ENCODE measurements at regions not wholly inside any gene's neighbourhood (a gene's known extent, or its start where the extent isn't known, plus 50 kb on each side); places are given as distances from the start of the nearest gene placed in this dataset.

- no peak for DNase-seq (ENCODE audit: low read depth in 1 of 2, low spot score in 1 of 2)
- H3K27ac ChIP-seq (replicated peaks): no peak overlapping the region
- peaks cover 9% of the 10 kb centered on the region for H3K27me3 ChIP-seq (ENCODE audit: insufficient read depth, poor library complexity, severe bottlenecking)
- H3K4me3 ChIP-seq (replicated peaks; ENCODE audit: insufficient read depth, low read length): no peak overlapping the region
- no peak for TF ChIP-seq SPI1 (IDR thresholded peaks at IDR 0.05; ENCODE audit: borderline replicate concordance, low read depth)
- no peak for TF ChIP-seq REST (IDR thresholded peaks at IDR 0.05; ENCODE audit: insufficient replicate concordance, low read depth)
- TF ChIP-seq POLR2AphosphoS5 (IDR thresholded peaks at IDR 0.05; ENCODE audit: low read depth): no peak
Observed at GRCh38 chr2:215617060-215617824, 181.4 kb upstream of the FN1 start.

- TF ChIP-seq REST (IDR thresholded peaks at IDR 0.05; ENCODE audit: insufficient replicate concordance, low read depth) (no peak), CTCF (IDR thresholded peaks at IDR 0.05; ENCODE audit: insufficient read depth, low read length) (no peak), POLR2AphosphoS5 (IDR thresholded peaks at IDR 0.05; ENCODE audit: low read depth) (no peak)
- H3K27ac ChIP-seq (replicated peaks): no peak overlapping the region
Observed at GRCh38 chr2:215615803-215616174, 179.9 kb upstream of the FN1 start.

GRCh38 chr2:215615067-215615802, 179.4 kb upstream of the FN1 start:
- TF ChIP-seq REST (IDR thresholded peaks at IDR 0.05; ENCODE audit: insufficient replicate concordance, low read depth) (no peak), POLR2AphosphoS5 (IDR thresholded peaks at IDR 0.05; ENCODE audit: low read depth) (no peak), GABPA (IDR thresholded peaks at IDR 0.05; ENCODE audit: low read depth) (no peak), SPI1 (IDR thresholded peaks at IDR 0.05; ENCODE audit: borderline replicate concordance, low read depth) (no peak), CTCF (IDR thresholded peaks at IDR 0.05; ENCODE audit: insufficient read depth, low read length) (no peak)
- Histone ChIP-seq H3K27ac (replicated peaks) (no peak overlapping the region), H3K27me3 (ENCODE audit: insufficient read depth, poor library complexity, severe bottlenecking) (peaks cover 9% of the 10 kb centered on the region)

More at GRCh38 chr2:215615803-215616174, 179.9 kb upstream of the FN1 start:
- DNase-seq (ENCODE audit: low read depth in 1 of 2, low spot score in 1 of 2): no peak
- Histone ChIP-seq H3K4me3 (replicated peaks; ENCODE audit: insufficient read depth, low read length) (no peak overlapping the region), H3K27me3 (ENCODE audit: insufficient read depth, poor library complexity, severe bottlenecking) (peaks cover 9% of the 10 kb centered on the region)

More at GRCh38 chr2:215615067-215615802, 179.4 kb upstream of the FN1 start:
- no peak for DNase-seq (ENCODE audit: low read depth in 1 of 2, low spot score in 1 of 2)
- H3K4me3 ChIP-seq (replicated peaks; ENCODE audit: insufficient read depth, low read length): no peak overlapping the region

Data from HL-60 (cell line).